HFFc6 (cell line): ENCODE measurements at regions not wholly inside any gene's neighbourhood (a gene's known extent, or its start where the extent isn't known, plus 50 kb on each side); places are given as distances from the start of the nearest gene placed in this dataset.

Experiments used
- DNase-seq: peaks from one replicate; pipeline ENCODE4 v3.0.0-alpha.2; 2018
- H3K27ac Mint-ChIP-seq: 2 replicates; pipeline ENCODE4 v1.8.0; 2020; ENCODE audit warnings: mild to moderate bottlenecking, mixed read lengths
- H3K27me3 Mint-ChIP-seq: 2 replicates; pipeline ENCODE4 v1.8.0; 2021; ENCODE audit warnings: mild to moderate bottlenecking, moderate library complexity, mixed read lengths; ENCODE audit not compliant: insufficient read depth
- H3K36me3 Mint-ChIP-seq: 2 replicates; pipeline ENCODE4 v1.8.0; 2021; ENCODE audit warnings: low read depth, mixed read lengths
- H3K4me1 Mint-ChIP-seq: 2 replicates; pipeline ENCODE4 v1.8.0; 2020; ENCODE audit warnings: low read depth, mixed read lengths
- H3K4me3 Mint-ChIP-seq: 2 replicates; pipeline ENCODE4 v1.8.0; 2020; ENCODE audit warnings: mild to moderate bottlenecking, moderate library complexity, mixed read lengths
- H3K9me3 Mint-ChIP-seq: 2 replicates; pipeline ENCODE4 v1.8.0; 2020; ENCODE audit warnings: mild to moderate bottlenecking, mixed read lengths
- TF ChIP-seq, protein P1 (sequence below): fragments of 200-600 bp; sonication (generic); IDR thresholded peaks from 2 replicates; pipeline ENCODE4 v1.5.0; 2021; ENCODE audit warnings: antibody characterized with exemption, mild to moderate bottlenecking

DNA sequence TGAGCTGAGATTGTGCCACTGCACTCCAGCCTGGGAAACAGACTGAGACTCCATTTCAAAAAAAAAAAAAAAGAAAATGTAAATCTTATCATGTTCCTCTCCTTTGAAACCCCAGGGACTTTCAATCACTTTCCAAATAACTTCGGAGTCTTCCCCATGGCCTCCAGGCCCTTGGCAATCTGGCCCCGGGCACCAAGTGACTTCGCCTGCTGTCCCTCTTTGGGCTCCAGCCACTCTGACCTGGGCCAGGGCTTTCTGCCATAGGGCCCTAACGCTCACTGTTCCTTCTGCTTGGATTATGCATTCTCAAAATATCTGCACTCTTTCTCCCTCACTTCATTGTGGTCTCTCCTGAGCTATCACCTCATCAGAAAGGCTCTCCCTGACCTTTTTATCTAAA lies 260.9 kb downstream of the KLF13 start:
- TF ChIP-seq, protein P1, sequence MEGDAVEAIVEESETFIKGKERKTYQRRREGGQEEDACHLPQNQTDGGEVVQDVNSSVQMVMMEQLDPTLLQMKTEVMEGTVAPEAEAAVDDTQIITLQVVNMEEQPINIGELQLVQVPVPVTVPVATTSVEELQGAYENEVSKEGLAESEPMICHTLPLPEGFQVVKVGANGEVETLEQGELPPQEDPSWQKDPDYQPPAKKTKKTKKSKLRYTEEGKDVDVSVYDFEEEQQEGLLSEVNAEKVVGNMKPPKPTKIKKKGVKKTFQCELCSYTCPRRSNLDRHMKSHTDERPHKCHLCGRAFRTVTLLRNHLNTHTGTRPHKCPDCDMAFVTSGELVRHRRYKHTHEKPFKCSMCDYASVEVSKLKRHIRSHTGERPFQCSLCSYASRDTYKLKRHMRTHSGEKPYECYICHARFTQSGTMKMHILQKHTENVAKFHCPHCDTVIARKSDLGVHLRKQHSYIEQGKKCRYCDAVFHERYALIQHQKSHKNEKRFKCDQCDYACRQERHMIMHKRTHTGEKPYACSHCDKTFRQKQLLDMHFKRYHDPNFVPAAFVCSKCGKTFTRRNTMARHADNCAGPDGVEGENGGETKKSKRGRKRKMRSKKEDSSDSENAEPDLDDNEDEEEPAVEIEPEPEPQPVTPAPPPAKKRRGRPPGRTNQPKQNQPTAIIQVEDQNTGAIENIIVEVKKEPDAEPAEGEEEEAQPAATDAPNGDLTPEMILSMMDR = no peak

DNA sequence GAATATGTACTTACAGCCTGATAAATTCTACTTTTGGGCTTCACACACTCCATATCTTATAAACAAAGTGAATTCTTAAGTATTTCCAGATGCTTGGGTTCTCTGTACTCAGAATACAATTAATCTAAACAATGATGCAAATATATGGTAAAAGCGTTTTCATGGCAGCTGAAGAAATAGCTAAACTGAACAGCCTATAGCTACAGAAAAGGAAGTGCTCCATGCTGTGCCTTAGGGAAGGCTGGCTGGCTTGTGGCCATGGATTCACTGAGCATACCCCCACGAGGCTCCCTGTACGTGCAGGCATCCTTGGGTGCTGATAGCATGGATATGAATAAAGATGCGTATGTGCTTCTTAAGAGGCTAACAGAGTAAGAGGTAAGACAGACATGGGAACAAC lies 264.0 kb downstream of the KLF13 start:
- Mint-ChIP-seq H3K4me3 (no peak overlapping the region), H3K9me3 (no peaks in the 10 kb centered on the region), H3K36me3 (no peaks in the 10 kb centered on the region), H3K27ac (no peak overlapping the region), H3K27me3 (peaks cover 10% of the 10 kb centered on the region), H3K4me1 (peaks cover 6% of the 10 kb centered on the region)
- TF ChIP-seq, protein P1 = no peak
- no peak for DNase-seq

More for the DNA sequence above, 260.9 kb downstream of the KLF13 start:
- peaks cover 18% of the 10 kb centered on the region for H3K27me3 Mint-ChIP-seq
- no peaks in the 10 kb centered on the region for H3K36me3 Mint-ChIP-seq
- no peaks in the 10 kb centered on the region for H3K9me3 Mint-ChIP-seq
- no peak for DNase-seq
- peaks cover 6% of the 10 kb centered on the region for H3K4me1 Mint-ChIP-seq
- no peak overlapping the region for H3K27ac Mint-ChIP-seq
- H3K4me3 Mint-ChIP-seq = no peak overlapping the region

GRCh38 chr15:31591908-31592307 lies 265.3 kb downstream of the KLF13 start:
- H3K36me3 Mint-ChIP-seq = no peaks in the 10 kb centered on the region
- peaks cover 4% of the 10 kb centered on the region for H3K27me3 Mint-ChIP-seq
- H3K4me1 Mint-ChIP-seq = peaks cover 2% of the 10 kb centered on the region
- DNase-seq = no peak
- H3K4me3 Mint-ChIP-seq = no peak overlapping the region
- no peaks in the 10 kb centered on the region for H3K9me3 Mint-ChIP-seq
- H3K27ac Mint-ChIP-seq = no peak overlapping the region
- TF ChIP-seq, protein P1 = no peak

DNA sequence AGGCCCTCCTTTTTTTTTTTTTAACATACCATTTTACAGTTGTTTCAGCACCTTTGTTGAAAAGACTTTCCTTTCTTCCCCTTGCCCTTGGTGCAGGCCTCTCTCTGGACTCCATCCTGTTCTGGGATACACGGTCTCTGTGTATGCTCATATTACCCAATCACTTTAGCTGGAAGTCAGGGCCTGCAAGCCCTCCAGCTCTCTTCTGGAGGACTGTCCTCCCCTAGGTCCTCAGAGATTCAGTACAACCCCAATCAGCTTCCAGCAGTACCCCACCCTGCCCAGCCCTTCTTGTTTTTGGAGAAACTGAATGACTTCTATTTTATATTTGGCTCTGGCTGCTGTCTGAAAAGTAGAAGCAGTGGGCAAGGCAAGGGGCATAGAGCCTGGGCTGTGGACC lies 270.8 kb downstream of the KLF13 start:
- TF ChIP-seq, protein P1 = no peak
- H3K4me3 Mint-ChIP-seq = no peak overlapping the region
- no peak overlapping the region for H3K27ac Mint-ChIP-seq
- H3K9me3 Mint-ChIP-seq = no peaks in the 10 kb centered on the region
- H3K27me3 Mint-ChIP-seq = peaks cover 9% of the 10 kb centered on the region
- no peak for DNase-seq
- H3K4me1 Mint-ChIP-seq = no peaks in the 10 kb centered on the region
- no peaks in the 10 kb centered on the region for H3K36me3 Mint-ChIP-seq

GRCh38 chr15:31598620-31599019 lies 272.0 kb downstream of the KLF13 start:
- Mint-ChIP-seq H3K36me3 (peaks cover 8% of the 10 kb centered on the region; the same call in 1 of the 2 replicates), H3K4me3 (no peak overlapping the region), H3K9me3 (no peaks in the 10 kb centered on the region), H3K27me3 (peaks cover 9% of the 10 kb centered on the region), H3K27ac (no peak overlapping the region), H3K4me1 (no peaks in the 10 kb centered on the region)
- no peak for DNase-seq
- TF ChIP-seq, protein P1 = no peak

- peak; percentile 64 for DNase-seq
- H3K27me3 Mint-ChIP-seq = peaks cover 2% of the 10 kb centered on the region
- TF ChIP-seq, protein P1 = peak; percentile 71
Observed at GRCh38 chr15:31605467-31605931, 278.9 kb downstream of the KLF13 start.

More at GRCh38 chr15:31605467-31605931, 278.9 kb downstream of the KLF13 start:
- H3K4me3 Mint-ChIP-seq = peak overlapping the region; percentile 66
- peak overlapping the region; percentile 78 for H3K27ac Mint-ChIP-seq
- no peaks in the 10 kb centered on the region for H3K9me3 Mint-ChIP-seq
- H3K36me3 Mint-ChIP-seq = peaks cover 8% of the 10 kb centered on the region; the same call in 1 of the 2 replicates
- H3K4me1 Mint-ChIP-seq = peaks cover 56% of the 10 kb centered on the region
